ENCODE measurements at regions not wholly inside any gene's neighbourhood (a gene's known extent, or its start where the extent isn't known, plus 50 kb on each side); places are given as distances from the start of the nearest gene placed in this dataset.
"Not testable (repeated sequence)": the region's sequence is repeated elsewhere in the genome, so short reads cannot be mapped to it uniquely, and the experiment has no call there.

GRCh38 chr11:67940440-67940839 lies 63.5 kb downstream of the UNC93B1 start:
- H3K4me3 ChIP-seq (ENCODE audit: low read depth, low read length), result not testable (repeated sequence)

DNA sequence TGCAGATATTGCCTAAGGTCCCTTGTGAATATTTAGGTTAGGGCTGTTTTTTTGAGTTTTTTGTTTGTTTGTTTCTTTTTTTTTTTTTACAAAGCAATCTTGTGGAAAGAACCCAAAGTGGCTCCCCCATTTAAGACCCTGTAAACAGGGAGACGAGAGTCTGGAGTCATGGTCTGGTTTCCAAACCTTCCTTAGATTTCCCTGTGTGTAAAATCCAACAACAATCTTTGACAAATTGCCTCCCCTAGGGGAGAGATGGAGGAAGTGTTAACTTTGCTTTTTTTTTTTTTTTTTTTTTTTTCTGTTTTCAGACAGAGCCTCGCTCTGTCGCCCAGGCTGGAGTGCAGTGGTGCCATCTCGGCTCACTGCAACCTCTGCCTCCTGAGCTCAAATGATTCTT lies 64.9 kb downstream of the UNC93B1 start:
- H3K4me3 ChIP-seq (ENCODE audit: low read depth, low read length), result not testable (repeated sequence)

DNA sequence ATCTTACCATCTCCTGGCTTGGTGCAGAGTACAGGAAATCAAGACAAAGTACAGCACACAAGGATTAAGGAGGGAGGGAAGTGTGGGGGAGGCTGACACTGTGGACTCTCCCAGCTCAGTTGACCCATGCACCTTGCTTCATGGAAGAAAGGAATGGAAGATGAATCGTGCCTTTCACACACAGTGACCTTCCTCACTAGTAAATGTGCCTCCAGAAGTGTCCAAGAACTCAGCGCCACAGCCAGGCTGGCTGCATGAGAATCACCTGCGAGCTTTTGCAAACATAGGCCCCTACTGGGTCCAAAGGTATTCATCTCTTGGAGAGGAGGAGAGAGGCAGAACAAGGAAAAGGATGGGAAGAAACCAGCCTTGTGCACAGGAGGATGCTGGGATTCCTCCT lies 65.5 kb downstream of the UNC93B1 start:
- H3K4me3 ChIP-seq (ENCODE audit: low read depth, low read length), result not testable (repeated sequence)

DNA sequence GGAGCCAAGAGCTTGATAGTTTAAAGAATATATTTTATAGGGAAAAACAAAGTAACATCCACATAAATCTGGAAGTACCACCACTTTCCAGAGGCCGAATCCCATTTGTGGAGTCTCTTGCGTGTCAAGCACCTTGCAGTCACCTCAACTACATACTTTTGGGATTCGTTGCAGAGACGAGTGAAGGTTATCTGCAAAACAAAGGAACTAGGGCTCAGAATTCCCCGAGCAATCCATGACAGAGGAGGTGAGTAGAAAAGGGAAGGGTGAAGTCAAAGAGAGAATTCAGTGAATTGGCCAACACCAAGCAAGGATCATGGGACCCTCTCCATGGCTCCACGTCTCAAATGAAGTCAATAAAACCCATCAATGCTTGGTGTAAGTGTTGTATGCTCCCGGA lies 80.3 kb downstream of the UNC93B1 start:
- not testable (repeated sequence) for H3K4me3 ChIP-seq (ENCODE audit: low read depth, low read length)

DNA sequence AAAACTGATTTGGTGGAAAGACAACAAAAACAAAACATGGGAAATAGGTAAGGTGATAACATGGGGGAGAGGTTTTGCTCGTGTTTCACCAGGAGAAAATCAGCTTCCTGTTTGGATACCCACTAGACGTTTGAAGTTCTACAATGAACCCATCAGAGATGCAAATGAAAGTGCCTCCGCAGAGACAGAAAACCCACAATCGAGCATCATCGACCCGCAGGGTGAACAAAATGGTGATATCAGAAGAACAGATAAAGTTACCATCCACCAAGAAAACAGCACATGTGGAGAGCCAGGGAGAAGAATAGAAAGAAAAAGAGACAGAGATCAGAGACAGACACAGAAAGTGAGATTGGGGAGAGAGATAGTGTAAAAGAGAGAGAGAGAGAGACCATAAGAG lies 83.4 kb downstream of the UNC93B1 start:
- H3K4me3 ChIP-seq (ENCODE audit: low read depth, low read length), result not testable (repeated sequence)

- H3K4me3 ChIP-seq (ENCODE audit: low read depth, low read length), result not testable (repeated sequence)
These were observed 91.7 kb downstream of the UNC93B1 start for GRCh38 chr11:67912184-67912583.

DNA sequence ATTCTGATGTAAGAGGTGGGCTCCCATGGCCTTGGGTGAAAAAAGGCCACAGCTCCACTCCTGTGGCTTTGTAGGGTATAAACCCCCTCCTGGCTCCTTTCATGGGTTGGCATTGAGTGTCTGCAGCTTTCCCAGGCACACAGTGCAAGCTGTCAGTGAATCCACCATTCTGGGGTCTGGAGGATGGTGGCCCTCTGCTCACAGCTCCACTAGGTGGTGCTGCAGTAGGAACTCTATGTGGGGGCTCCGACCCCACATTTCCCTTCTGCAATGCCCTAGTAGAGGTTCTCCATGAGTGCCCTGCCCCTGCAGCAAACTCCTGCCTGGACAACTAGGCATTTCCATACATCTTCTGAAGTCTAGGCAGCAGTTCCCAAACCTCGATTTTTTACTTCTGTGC lies 92.7 kb downstream of the UNC93B1 start:
- H3K4me3 ChIP-seq (ENCODE audit: low read depth, low read length), result not testable (repeated sequence)

DNA sequence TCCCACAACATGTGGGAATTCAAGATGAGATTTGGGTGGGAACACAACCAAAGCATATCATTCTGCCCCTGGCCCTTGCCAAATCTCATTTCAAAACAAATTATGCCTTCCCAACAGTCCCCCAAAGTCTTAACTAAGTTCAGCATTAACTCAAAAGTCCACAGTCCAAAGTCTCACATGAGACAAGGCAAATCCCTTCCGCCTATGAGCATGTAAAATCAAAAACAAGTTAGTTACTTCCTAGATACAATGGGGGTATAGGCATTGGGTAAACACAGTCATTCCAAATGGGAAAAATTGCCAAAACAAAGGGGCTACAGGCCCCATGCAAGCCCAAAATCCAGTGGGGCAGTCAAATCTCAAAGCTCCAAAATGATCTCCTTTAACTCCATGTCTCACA lies 93.1 kb downstream of the UNC93B1 start:
- H3K4me3 ChIP-seq (ENCODE audit: low read depth, low read length), result not testable (repeated sequence)

DNA sequence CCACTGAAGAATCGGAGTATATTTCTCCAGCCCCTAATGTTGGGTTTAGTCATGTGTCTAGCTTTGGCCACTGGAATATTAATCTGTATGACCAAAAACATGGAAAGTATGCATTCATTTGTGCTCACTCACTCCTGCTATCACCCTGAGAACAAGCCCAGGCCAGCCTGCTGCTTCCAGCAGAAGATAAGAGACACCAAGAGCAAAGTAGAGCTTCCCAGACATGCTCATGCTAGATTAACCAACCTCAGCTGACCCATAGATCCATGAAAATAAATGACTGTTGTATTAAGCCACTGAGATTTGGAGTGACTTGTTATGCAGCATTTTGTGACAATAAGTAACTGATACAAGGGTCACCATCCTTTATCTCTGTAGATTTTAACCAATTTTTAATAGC lies 96.9 kb downstream of the UNC93B1 start:
- not testable (repeated sequence) for H3K4me3 ChIP-seq (ENCODE audit: low read depth, low read length)

- not testable (repeated sequence) for H3K4me3 ChIP-seq (ENCODE audit: low read depth, low read length)
These were observed 104.4 kb downstream of the UNC93B1 start for GRCh38 chr11:67899462-67899861.

- H3K4me3 ChIP-seq (ENCODE audit: low read depth, low read length), result not testable (repeated sequence)
These were observed 110.4 kb downstream of the UNC93B1 start for GRCh38 chr11:67893487-67893886.

DNA sequence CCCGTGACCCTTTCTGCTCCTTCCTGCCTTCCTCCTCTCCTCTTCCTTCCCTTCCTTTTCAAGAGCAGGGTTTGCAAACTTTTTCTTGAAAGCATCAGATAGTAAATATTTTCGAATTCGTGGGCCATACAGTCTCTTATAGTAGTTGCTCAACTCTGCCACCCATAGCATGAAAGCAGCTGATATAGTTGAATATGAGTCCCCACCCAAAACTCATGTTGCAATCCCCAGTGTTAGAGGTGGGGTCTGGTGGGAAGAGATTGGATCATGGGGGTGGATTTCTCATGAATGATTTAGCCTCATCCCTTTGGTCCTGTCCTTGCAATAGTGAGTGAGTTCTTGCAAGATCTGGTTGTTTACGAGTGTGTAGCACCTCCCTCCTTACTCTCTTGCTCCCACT lies 114.3 kb downstream of the UNC93B1 start:
- not testable (repeated sequence) for H3K4me3 ChIP-seq (ENCODE audit: low read depth, low read length)

- H3K4me3 ChIP-seq (ENCODE audit: low read depth, low read length), result not testable (repeated sequence)
These were observed 115.8 kb downstream of the UNC93B1 start for GRCh38 chr11:67888056-67888455.

- H3K4me3 ChIP-seq (ENCODE audit: low read depth, low read length), result not testable (repeated sequence)
These were observed 117.2 kb downstream of the UNC93B1 start for GRCh38 chr11:67886672-67887071.

GRCh38 chr11:67886207-67886606 lies 117.7 kb downstream of the UNC93B1 start:
- H3K4me3 ChIP-seq (ENCODE audit: low read depth, low read length), result not testable (repeated sequence)

DNA sequence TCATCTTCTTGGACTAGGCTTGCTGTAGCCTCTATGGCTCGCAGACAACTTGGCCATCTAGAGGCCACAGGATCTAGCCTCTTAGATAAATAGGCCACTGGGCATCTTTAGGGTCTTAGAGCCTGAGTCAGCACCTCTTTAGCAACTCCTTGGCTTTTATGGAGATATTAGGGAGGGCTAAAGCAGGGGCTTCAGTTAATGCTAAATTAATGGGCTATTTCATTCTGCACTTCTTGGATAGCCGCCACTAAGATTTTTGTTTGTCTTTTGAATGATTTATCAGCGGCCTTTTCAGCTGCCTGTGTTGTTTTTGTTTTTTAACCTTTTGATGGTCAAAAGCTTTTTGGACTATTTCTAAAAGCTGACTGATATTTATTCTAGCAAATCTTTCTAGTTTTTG lies 118.3 kb downstream of the UNC93B1 start:
- H3K4me3 ChIP-seq (ENCODE audit: low read depth, low read length), result not testable (repeated sequence)

DNA sequence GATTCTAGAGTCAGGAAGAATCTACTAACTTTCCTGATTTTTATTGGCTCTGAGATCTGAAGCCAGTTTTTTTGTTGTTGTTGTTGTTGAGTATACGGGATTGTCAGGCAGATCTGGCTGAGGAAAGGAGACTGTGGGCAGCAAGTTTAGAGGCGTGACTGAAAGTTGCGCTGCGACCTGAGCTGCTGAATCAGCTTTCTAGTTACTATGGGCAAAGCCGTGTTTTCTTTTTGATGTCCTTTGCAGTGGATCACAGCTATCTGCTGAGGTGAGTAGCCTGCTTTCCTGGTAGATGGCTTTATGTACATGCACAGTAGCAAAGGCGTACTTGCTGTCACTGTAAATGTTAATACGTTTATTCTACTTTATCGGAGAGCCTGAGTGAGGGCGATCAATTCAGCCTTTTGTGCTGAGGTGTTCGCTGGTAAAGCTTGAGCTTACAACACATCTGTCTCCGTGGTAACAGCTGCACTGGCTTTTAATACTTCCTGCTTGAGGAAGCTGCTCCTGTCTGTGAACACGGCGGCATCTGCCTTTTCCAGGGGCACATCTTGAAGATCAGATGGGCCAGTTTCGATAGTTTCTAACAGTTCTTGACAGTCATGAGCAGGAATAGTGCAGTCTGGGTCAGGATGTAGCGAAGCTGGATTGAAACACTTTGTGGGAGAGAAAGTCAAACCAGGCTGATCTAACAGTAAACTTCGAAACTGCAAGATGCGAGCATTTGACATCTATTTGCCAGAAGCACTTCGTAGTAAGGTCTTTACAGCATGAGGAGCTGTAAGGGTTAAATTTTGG lies 118.9 kb downstream of the UNC93B1 start:
- H3K4me3 ChIP-seq (ENCODE audit: low read depth, low read length), result not testable (repeated sequence)

GRCh38 chr11:67884073-67884757 lies 119.7 kb downstream of the UNC93B1 start:
- not testable (repeated sequence) for H3K4me3 ChIP-seq (ENCODE audit: low read depth, low read length)

- not testable (repeated sequence) for H3K4me3 ChIP-seq (ENCODE audit: low read depth, low read length)
These were observed 121.6 kb downstream of the UNC93B1 start for GRCh38 chr11:67882304-67882703.

GRCh38 chr11:67881836-67882235 lies 122.1 kb downstream of the UNC93B1 start:
- not testable (repeated sequence) for H3K4me3 ChIP-seq (ENCODE audit: low read depth, low read length)

DNA sequence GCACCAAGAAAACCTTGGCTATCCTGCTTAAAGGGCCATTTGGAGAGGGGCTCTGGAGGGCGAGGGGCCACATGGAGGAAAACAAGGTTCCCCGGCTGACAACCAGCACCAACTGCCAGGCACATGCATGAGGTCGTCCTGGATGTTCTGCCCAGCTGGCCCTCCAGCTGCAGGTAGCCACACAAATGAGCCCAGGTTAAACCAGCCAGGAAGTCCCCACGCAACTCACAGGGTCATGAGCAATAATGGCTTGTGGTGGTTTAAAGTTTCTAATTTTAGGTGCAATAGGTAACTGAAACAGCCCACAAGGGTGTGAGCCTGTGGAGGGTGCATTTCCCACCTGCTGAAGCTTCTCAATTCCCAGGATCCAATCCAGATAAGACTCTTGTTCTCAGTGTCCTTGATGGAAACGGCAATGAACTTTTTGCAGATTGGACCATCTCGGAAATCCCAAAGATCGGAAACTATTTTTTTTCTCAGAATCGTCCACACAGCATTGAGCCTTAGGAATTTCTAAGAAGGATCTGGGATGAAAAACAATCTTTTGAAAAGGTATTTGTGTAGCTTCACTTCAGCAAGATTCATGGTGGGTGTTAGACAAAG lies 123.2 kb downstream of the UNC93B1 start:
- not testable (repeated sequence) for H3K4me3 ChIP-seq (ENCODE audit: low read depth, low read length)

DNA sequence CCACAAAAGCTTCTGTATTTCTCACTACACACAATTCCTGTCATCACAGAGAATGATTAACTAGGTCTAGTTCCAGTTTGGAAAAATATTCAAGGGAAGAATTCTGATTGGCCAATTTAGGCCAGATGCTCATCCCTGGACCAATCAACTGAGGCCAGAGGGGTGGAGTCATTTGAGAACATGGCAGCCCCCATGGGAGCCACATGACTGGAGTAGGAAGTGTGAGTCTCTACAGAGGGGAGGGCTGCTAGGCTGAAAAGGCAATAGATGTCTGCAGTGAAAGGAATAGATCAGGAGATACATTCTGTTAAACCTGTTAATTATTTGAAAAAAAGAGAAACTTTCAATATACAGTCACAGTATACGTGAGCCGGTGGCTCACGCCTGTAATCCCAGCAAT lies 125.2 kb downstream of the UNC93B1 start:
- H3K4me3 ChIP-seq (ENCODE audit: low read depth, low read length), result not testable (repeated sequence)
